ENCODE measurements at regions not wholly inside any gene's neighbourhood (a gene's known extent, or its start where the extent isn't known, plus 50 kb on each side); places are given as distances from the start of the nearest gene placed in this dataset.

DNA sequence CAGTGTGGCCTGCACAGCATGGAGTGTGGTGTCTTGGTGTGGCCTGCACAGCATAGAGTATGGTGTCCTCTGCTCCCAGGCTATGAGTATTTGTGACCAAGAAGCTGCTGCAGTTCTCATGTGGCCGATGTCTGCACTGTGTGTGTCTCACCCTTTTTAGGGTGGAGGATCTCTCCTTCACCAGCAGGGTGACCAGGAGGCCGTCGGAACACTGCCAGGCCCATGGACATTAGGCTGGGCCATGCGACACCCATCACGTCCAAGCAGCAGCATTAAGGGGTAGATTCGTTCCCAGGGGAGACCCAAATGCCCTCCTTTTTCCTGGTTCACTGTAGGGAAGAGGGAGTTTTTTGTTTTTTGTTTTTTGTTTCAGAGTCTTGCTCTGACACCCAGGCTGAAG lies 115.3 kb upstream of the SPIN1 start:
- TF ChIP-seq, protein P1, sequence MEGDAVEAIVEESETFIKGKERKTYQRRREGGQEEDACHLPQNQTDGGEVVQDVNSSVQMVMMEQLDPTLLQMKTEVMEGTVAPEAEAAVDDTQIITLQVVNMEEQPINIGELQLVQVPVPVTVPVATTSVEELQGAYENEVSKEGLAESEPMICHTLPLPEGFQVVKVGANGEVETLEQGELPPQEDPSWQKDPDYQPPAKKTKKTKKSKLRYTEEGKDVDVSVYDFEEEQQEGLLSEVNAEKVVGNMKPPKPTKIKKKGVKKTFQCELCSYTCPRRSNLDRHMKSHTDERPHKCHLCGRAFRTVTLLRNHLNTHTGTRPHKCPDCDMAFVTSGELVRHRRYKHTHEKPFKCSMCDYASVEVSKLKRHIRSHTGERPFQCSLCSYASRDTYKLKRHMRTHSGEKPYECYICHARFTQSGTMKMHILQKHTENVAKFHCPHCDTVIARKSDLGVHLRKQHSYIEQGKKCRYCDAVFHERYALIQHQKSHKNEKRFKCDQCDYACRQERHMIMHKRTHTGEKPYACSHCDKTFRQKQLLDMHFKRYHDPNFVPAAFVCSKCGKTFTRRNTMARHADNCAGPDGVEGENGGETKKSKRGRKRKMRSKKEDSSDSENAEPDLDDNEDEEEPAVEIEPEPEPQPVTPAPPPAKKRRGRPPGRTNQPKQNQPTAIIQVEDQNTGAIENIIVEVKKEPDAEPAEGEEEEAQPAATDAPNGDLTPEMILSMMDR (IDR thresholded peaks at IDR 0.05): no peak
- TF ChIP-seq POLR2A (IDR thresholded peaks at IDR 0.05) (no peak), POLR2AphosphoS5 (IDR thresholded peaks at IDR 0.05) (no peak)

All from suprapubic skin (tissue), 4 donors.